ENCODE measurements at regions not wholly inside any gene's neighbourhood (a gene's known extent, or its start where the extent isn't known, plus 50 kb on each side); places are given as distances from the start of the nearest gene placed in this dataset.

DNA sequence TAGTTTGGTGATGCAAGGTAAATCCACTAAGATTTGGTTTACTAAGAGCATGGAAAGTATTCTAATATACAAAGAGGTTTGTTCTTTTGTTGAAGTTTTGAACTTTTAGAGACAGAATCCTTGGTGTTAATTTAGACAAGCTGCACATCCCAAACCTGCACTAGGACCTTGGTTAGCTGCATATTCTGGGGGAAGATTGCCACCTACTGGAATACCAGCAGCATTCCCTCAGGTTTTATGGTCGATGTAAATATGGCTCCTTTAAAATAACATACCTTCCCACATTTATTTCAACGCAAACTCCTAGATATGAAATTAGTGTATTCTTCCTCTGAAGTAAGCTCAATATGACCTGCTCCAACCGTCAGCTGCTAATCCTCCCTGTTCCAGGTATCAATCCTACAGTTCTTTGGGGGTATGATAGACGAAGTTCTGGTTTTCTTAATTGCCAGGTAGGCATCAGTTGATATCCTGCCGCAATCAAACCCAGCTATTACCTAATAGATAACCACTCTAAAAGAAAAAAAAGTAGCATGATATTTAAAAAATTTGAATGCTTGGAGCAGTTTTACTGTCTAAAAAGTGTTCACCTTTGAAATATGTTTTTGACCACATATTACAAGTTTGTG, 624.1 kb downstream of the ISL1 start:
- DNase-seq: no peak
- Histone ChIP-seq H3K36me3 (no peaks in the 10 kb centered on the region), H3K4me3 (no peak overlapping the region), H3K4me1 (no peaks in the 10 kb centered on the region), H3K27me3 (replicated peaks in 1 of 7) (no peaks in the 10 kb centered on the region), H3K27ac (no peak overlapping the region), H3K9me3 (no peaks in the 10 kb centered on the region)
- no peak for TF ChIP-seq POLR2A (IDR thresholded peaks at IDR 0.05)
- TF ChIP-seq, protein P1, sequence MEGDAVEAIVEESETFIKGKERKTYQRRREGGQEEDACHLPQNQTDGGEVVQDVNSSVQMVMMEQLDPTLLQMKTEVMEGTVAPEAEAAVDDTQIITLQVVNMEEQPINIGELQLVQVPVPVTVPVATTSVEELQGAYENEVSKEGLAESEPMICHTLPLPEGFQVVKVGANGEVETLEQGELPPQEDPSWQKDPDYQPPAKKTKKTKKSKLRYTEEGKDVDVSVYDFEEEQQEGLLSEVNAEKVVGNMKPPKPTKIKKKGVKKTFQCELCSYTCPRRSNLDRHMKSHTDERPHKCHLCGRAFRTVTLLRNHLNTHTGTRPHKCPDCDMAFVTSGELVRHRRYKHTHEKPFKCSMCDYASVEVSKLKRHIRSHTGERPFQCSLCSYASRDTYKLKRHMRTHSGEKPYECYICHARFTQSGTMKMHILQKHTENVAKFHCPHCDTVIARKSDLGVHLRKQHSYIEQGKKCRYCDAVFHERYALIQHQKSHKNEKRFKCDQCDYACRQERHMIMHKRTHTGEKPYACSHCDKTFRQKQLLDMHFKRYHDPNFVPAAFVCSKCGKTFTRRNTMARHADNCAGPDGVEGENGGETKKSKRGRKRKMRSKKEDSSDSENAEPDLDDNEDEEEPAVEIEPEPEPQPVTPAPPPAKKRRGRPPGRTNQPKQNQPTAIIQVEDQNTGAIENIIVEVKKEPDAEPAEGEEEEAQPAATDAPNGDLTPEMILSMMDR (IDR thresholded peaks at IDR 0.05 in 8 of 11, conservative IDR thresholded peaks at IDR 0.05 in 3 of 11): peak in 5 of 11 experiments; percentile 18 to 42 (median 33)
- intact Hi-C loops (cut with DNase I; ENCODE audit: low total_unique reads): loop anchor here (5.0 kb wide), 1 partner anchor 1045 kb away; no protein-coding TSS in a partner anchor
- WGBS, 5 donors: 30 to 41% (median 33%) methylated on average over 5 of the region's 5 CpGs

DNA sequence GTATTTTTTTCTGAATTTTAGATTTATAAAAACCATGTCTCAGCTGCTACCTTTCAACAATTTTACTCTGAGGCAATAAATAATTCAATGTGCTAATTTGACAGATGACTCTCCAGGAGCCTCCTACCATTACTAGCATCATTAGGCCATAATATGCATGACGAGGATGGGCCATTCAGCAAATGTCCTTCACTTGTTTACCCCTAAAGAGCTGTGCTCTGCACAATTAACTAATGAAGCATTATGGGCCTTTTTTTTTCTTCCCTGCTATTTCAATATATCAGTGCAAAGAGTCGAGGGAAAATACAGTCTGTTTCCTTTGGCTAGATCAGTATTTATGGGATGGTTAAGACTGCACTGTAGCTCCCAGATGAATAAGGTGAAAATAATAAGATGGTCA, 627.2 kb downstream of the ISL1 start:
- H3K4me3 ChIP-seq: no peak overlapping the region
- WGBS, 5 donors: 56 to 80% (median 68%) methylated on average over 2 of the region's 2 CpGs
- DNase-seq: no peak
- H3K36me3 ChIP-seq: no peaks in the 10 kb centered on the region
- H3K27me3 ChIP-seq (replicated peaks in 1 of 7): no peaks in the 10 kb centered on the region
- intact Hi-C loops (cut with DNase I; ENCODE audit: low total_unique reads): no loop called here
- no peaks in the 10 kb centered on the region for H3K9me3 ChIP-seq
- TF ChIP-seq POLR2AphosphoS5 (IDR thresholded peaks at IDR 0.05) (no peak), POLR2A (IDR thresholded peaks at IDR 0.05) (no peak)
- TF ChIP-seq, protein P1 (IDR thresholded peaks at IDR 0.05 in 8 of 11, conservative IDR thresholded peaks at IDR 0.05 in 3 of 11): no peak
- no peak overlapping the region for H3K27ac ChIP-seq
- no peaks in the 10 kb centered on the region for H3K4me1 ChIP-seq

DNA sequence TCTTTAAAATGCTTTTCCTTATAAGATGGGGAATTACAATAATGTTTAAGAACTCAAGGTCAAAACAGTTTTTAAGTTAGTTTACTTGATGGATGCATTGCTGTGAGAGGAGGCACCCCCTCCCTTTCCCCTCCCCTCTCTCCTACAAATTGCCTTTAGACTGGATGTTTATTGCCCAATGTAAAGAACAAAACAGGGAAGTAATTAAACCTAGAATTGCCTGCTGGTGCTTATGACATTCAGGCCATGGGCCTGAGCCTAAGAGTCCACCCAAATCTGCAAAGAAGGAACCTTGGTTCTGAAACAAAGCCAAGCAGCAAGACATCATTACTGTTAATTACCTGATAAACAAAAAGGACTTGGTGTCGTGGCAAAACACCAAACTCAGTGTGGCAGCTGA, 630.3 kb downstream of the ISL1 start:
- H3K4me1 ChIP-seq: no peaks in the 10 kb centered on the region
- no peak for DNase-seq
- WGBS, 5 donors: 58 to 83% (median 73%) methylated on average over 1 of the region's 1 CpG
- no peak overlapping the region for H3K4me3 ChIP-seq
- H3K27me3 ChIP-seq (replicated peaks in 1 of 7): no peaks in the 10 kb centered on the region
- H3K36me3 ChIP-seq: no peaks in the 10 kb centered on the region
- intact Hi-C loops (cut with DNase I; ENCODE audit: low total_unique reads): no loop called here
- TF ChIP-seq POLR2A (IDR thresholded peaks at IDR 0.05): no peak
- TF ChIP-seq, protein P1 (IDR thresholded peaks at IDR 0.05 in 8 of 11, conservative IDR thresholded peaks at IDR 0.05 in 3 of 11): no peak
- no peak overlapping the region for H3K27ac ChIP-seq
- no peaks in the 10 kb centered on the region for H3K9me3 ChIP-seq

DNA sequence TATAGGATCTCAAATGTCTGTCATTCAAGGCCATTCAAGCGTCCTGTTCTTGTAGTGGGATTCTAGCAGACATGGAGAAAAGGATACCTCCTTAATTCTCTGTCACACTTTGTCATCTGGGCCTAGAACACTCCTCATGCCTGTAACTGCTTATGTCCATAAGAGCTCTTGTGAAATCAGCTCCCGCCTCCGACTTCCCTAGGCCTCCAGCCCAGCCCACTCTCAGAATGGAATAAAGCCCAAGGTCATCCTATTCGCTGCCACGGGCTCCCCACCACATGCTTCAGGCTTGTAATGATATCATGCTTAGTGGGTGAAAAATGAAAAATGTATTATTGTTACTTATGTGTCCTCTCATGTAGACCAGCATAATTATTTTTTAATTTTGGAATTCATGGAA, 632.5 kb downstream of the ISL1 start:
- intact Hi-C loops (cut with DNase I; ENCODE audit: low total_unique reads): no loop called here
- no peaks in the 10 kb centered on the region for H3K4me1 ChIP-seq
- H3K27ac ChIP-seq: no peak overlapping the region
- no peak overlapping the region for H3K4me3 ChIP-seq
- no peaks in the 10 kb centered on the region for H3K36me3 ChIP-seq
- 61 to 74% (median 65%) methylated on average over 5 of the region's 5 CpGs for WGBS, 5 donors
- TF ChIP-seq, protein P1 (IDR thresholded peaks at IDR 0.05 in 8 of 11, conservative IDR thresholded peaks at IDR 0.05 in 3 of 11): no peak
- TF ChIP-seq POLR2AphosphoS5 (IDR thresholded peaks at IDR 0.05): no peak
- TF ChIP-seq POLR2A (IDR thresholded peaks at IDR 0.05): no peak
- H3K27me3 ChIP-seq (replicated peaks in 1 of 7): no peaks in the 10 kb centered on the region
- no peaks in the 10 kb centered on the region for H3K9me3 ChIP-seq
- no peak for DNase-seq
